A549 (cell line): ENCODE measurements at regions not wholly inside any gene's neighbourhood (a gene's known extent, or its start where the extent isn't known, plus 50 kb on each side); places are given as distances from the start of the nearest gene placed in this dataset.

ENCODE experiments used
- ATAC-seq, 2 experiments: fragments of 200-7000 bp in 1 of 2; fragments of >200 bp in 1 of 2; cut with Nextera tagmentation in 1 of 2; cut with Tn5 transposase in 1 of 2; 3 replicates each; pipeline versions ENCODE4 v1.8.0 to v1.9.1; 2018 to 2020; ENCODE audit warnings: mild to moderate bottlenecking in 1 of 2, moderate library complexity in 1 of 2
- CTCF ChIA-PET: fragments of 300-600 bp; sonication (Branson Sonifier 250); formaldehyde crosslinking; extraction: SDS; loops from one replicate; lab custom pipeline; 2021; ENCODE audit warnings: antibody characterized with exemption, inconsistent platforms; lab: Yijun Ruan, JAX
- POLR2A ChIA-PET: fragments of 350-600 bp; formaldehyde crosslinking; extraction: SDS; loops from one replicate; lab custom pipeline; 2021; ENCODE audit warnings: antibody characterized with exemption, inconsistent platforms; lab: Yijun Ruan, JAX
- DNase-seq, 2 experiments: peaks; one replicate each; pipeline versions ENCODE4 v3.0.0 to v3.0.0-alpha.2; 2011 to 2016; ENCODE audit warnings: low read depth in 1 of 2, low spot score in 1 of 2
- FAIRE-seq: peaks from 2 replicates; lab custom pipeline; 2011; peaks lifted over from hg19 to GRCh38; lab: Jason Lieb, UNC
- H3K27ac ChIP-seq, 2 experiments: fragments of >200 bp; sonication (Bioruptor Twin); formaldehyde crosslinking; 3 replicates each; pipeline ENCODE4 v1.5.1; 2016 to 2017
- H3K4me1 ChIP-seq: fragments of >200 bp; sonication (Bioruptor Twin); formaldehyde crosslinking; 3 replicates; pipeline ENCODE4 v1.6.1; 2016
- H3K4me2 ChIP-seq: fragments of >200 bp; sonication (Bioruptor Twin); formaldehyde crosslinking; 3 replicates; pipeline ENCODE4 v1.6.1; 2016
- H3K4me3 ChIP-seq: fragments of >200 bp; sonication (Bioruptor Twin); formaldehyde crosslinking; 3 replicates; pipeline ENCODE4 v1.5.1; 2016
- H3K9me3 ChIP-seq: fragments of >200 bp; sonication (Bioruptor Twin); formaldehyde crosslinking; 3 replicates; pipeline ENCODE4 v1.6.1; 2016
- EHMT2 ChIP-seq: fragments of 200-600 bp; sonication (generic); IDR thresholded peaks from 2 replicates; pipeline ENCODE4 v1.6.1; 2016; ENCODE audit warnings: antibody characterized with exemption, low read depth, mild to moderate bottlenecking, moderate library complexity
- EP300 ChIP-seq, 2 experiments: fragments of >200 bp; sonication (Bioruptor Twin); formaldehyde crosslinking; IDR thresholded peaks; 2 replicates in 1 of 2; 3 replicates in 1 of 2; pipeline ENCODE4 v1.6.1; 2016 to 2017
- FOSB ChIP-seq: fragments of 250-450 bp; sonication (Bioruptor Pico); IDR thresholded peaks from 2 replicates; pipeline ENCODE4 v1.5.0; 2020; ENCODE audit warnings: mild to moderate bottlenecking, moderate library complexity
- FOSL2 ChIP-seq, 2 experiments: fragments of 450-650 bp in 1 of 2; fragments of >200 bp in 1 of 2; sonication (Bioruptor Twin) in 1 of 2; formaldehyde crosslinking; IDR thresholded peaks; 2 replicates each; pipeline versions ENCODE4 v1.5.0 to v1.6.1; 2016 to 2020; ENCODE audit warnings: mild to moderate bottlenecking in 1 of 2, moderate library complexity in 1 of 2
- FOXS1 ChIP-seq: fragments of 250-450 bp; sonication (Bioruptor Pico); IDR thresholded peaks from 2 replicates; pipeline ENCODE4 v1.5.0; 2020; ENCODE audit warnings: mild to moderate bottlenecking, moderate library complexity
- HES2 ChIP-seq: fragments of >200 bp; sonication (Bioruptor Twin); formaldehyde crosslinking; IDR thresholded peaks from 2 replicates; pipeline ENCODE4 v1.6.1; 2016
- JUNB ChIP-seq: fragments of >200 bp; sonication (Bioruptor Twin); formaldehyde crosslinking; IDR thresholded peaks from 2 replicates; pipeline ENCODE4 v1.6.1; 2016
- NR3C1 ChIP-seq: fragments of >200 bp; sonication (Bioruptor Twin); formaldehyde crosslinking; IDR thresholded peaks from 3 replicates; pipeline ENCODE4 v1.6.1; 2017
- REST ChIP-seq: fragments of 200-600 bp; sonication (generic); IDR thresholded peaks from 2 replicates; pipeline ENCODE4 v1.6.1; 2016; ENCODE audit warnings: antibody characterized with exemption, mild to moderate bottlenecking, moderate library complexity
- RNF2 ChIP-seq: fragments of 200-600 bp; sonication (generic); IDR thresholded peaks from 2 replicates; pipeline ENCODE4 v1.6.1; 2016; ENCODE audit warnings: low read depth, mild to moderate bottlenecking, antibody characterized with exemption, moderate library complexity, borderline replicate concordance
- WGBS: methylation state at CpG from one replicate; pipeline ENCODE4 v1.1.6; 2017; ENCODE audit errors: missing lambda C conversion rate; 5-methylcytosine and 5-hydroxymethylcytosine counted together
- TF ChIP-seq, protein P1 (sequence below): fragments of >200 bp; sonication (Bioruptor Twin); formaldehyde crosslinking; IDR thresholded peaks from 3 replicates; pipeline ENCODE4 v1.6.1; 2016

GRCh38 chr1:60867782-60868181, 214.6 kb upstream of the NFIA start:
- POLR2A ChIA-PET = no interaction called here
- TF ChIP-seq EHMT2 (no peak), FOXS1 (CRISPR knock-in tag) (no peak), NR3C1 (no peak), JUNB (no peak), FOSL2 (IDR thresholded peaks at IDR 0.05) (no peak), FOSL2 (CRISPR knock-in tag; IDR thresholded peaks at IDR 0.05) (no peak), REST (no peak), FOSB (CRISPR knock-in tag) (no peak), EP300 (IDR thresholded peaks at IDR 0.05) (no peak)
- TF ChIP-seq, protein P1, sequence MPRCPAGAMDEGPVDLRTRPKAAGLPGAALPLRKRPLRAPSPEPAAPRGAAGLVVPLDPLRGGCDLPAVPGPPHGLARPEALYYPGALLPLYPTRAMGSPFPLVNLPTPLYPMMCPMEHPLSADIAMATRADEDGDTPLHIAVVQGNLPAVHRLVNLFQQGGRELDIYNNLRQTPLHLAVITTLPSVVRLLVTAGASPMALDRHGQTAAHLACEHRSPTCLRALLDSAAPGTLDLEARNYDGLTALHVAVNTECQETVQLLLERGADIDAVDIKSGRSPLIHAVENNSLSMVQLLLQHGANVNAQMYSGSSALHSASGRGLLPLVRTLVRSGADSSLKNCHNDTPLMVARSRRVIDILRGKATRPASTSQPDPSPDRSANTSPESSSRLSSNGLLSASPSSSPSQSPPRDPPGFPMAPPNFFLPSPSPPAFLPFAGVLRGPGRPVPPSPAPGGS = no peak
- TF ChIP-seq, all 56 proteins: peak for 0
- 61% methylated on average over 12 of the region's 12 CpGs for WGBS
- no peak for FAIRE-seq
- Histone ChIP-seq H3K4me1 (no peaks in the 10 kb centered on the region), H3K9me3 (no peaks in the 10 kb centered on the region), H3K27ac (no peak overlapping the region), H3K4me3 (no peak overlapping the region), H3K4me2 (no peak overlapping the region)
- CTCF ChIA-PET = no interaction called here
- DNase-seq = no peak
- no peak for ATAC-seq

GRCh38 chr1:60866917-60867531, 215.3 kb upstream of the NFIA start:
- no peak overlapping the region for H3K27ac ChIP-seq
- TF ChIP-seq REST (no peak), RNF2 (no peak), HES2 (no peak)
- TF ChIP-seq, protein P1 = no peak
- DNase-seq (peak in 1 of 2 experiments; percentile 8), FAIRE-seq (no peak), ATAC-seq (peak in 1 of 2 experiments; percentile 13; a peak in 1 of 6 replicates)
- POLR2A ChIA-PET = no interaction called here
- no peaks in the 10 kb centered on the region for H3K9me3 ChIP-seq
- WGBS = 3% methylated on average over 3 of the region's 3 CpGs
- CTCF ChIA-PET = interaction anchor here (1.4 kb wide), 1 partner anchor 18 kb away, joined by 5 read pairs; no protein-coding TSS in a partner anchor
- no peaks in the 10 kb centered on the region for H3K4me1 ChIP-seq
- no peak overlapping the region for H3K4me3 ChIP-seq
- H3K4me2 ChIP-seq = no peak overlapping the region
